ENCODE measurements at regions not wholly inside any gene's neighbourhood (a gene's known extent, or its start where the extent isn't known, plus 50 kb on each side); places are given as distances from the start of the nearest gene placed in this dataset.

DNA sequence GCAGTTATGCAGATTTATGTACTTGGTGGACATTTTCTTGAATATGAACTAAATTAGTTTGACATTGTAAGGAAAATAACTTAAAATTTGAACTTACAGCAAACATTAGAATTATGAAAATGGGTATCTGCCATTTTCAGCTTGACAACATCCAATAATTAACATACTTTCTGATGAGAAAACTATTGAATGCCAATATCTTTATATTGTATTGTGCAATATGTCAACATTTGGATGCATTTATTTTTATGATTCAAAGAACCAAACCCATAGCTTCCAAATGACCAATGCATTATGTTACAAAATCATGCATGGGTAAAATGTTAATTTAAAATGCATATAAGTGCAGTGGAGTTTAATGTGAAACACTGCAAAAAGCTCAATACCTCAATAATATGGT lies 562.5 kb downstream of the TRAM1L1 start:
- no peak overlapping the region for H3K4me2 ChIP-seq (ENCODE audit: low read depth, low read length)
- no peaks in the 10 kb centered on the region for H3K4me1 ChIP-seq (ENCODE audit: insufficient read depth, low read length)
- H3K36me3 ChIP-seq (replicated peaks in 1 of 2; ENCODE audit: control insufficient read depth in 1 of 2, insufficient read depth in 2 of 2, low read length in 2 of 2) = no peaks in the 10 kb centered on the region
- TF ChIP-seq CEBPB (IDR thresholded peaks at IDR 0.05; ENCODE audit: borderline replicate concordance, low read depth, low read length) (peak; percentile 14; the same call in 1 of the 2 replicates), POLR2A (IDR thresholded peaks at IDR 0.05; ENCODE audit: insufficient read depth in 1 of 2, low read depth in 2 of 2, low read length in 2 of 2) (no peak)
- POLR2A ChIA-PET = no interaction called here
- no peaks in the 10 kb centered on the region for H3K79me2 ChIP-seq (ENCODE audit: insufficient read depth, low read length)
- FAIRE-seq = no peak
- CTCF ChIA-PET (ENCODE audit: low intra/inter-chr PET ratio, low total read pairs) = no interaction called here
- no peak overlapping the region for H2AFZ ChIP-seq (ENCODE audit: low read length)
- in situ Hi-C loops (cut with HindIII; ENCODE audit: extremely low pct_ligation_motif_present, low pct_unique_long_range_greater_than_20kb) = no loop called here
- H3K9me3 ChIP-seq (ENCODE audit: low read length) = no peaks in the 10 kb centered on the region
- ATAC-seq = no peak
- no peak overlapping the region for H3K27ac ChIP-seq (ENCODE audit: extremely low read length, insufficient read depth, low read length)
- intact Hi-C loops (cut with micrococcal nuclease; ENCODE audit: unreplicated experiment) = no loop called here
- no peak for DNase-seq (ENCODE audit: low spot score)
- H3K4me3 ChIP-seq (replicated peaks in 1 of 3; ENCODE audit: insufficient read depth in 1 of 3, low read depth in 2 of 3, low read length in 3 of 3) = no peak overlapping the region
- H4K20me1 ChIP-seq (ENCODE audit: insufficient read depth, low read length) = no peaks in the 10 kb centered on the region
- H3K27me3 ChIP-seq (ENCODE audit: control insufficient read depth in 1 of 2, insufficient read depth in 2 of 2, low read length in 2 of 2) = no peaks in the 10 kb centered on the region
- no peak overlapping the region for H3K9ac ChIP-seq (ENCODE audit: insufficient read depth, low read depth, low read length)
- no TSS peak for BruUV-seq (replicated peaks)

DNA sequence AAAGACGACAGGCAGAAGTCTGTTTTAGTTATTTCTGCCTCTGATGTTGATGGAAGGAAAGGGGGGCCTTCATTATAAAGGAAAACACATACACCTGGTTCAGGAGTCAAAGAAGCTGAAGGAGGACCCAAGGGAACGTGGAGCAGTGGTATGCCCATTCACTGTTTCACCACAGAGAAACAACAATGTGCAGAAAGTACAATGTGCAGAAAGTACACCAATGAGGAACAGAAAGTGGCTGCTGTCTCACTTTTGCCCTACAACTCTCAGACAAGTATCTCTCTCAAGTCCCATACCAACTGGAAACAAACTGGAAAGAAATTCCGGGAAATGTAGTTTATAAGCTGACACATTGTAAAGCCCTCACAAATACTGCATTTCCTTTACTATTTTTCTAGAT lies 564.5 kb downstream of the TRAM1L1 start:
- H3K9ac ChIP-seq (ENCODE audit: insufficient read depth, low read depth, low read length) = no peak overlapping the region
- no TSS peak for BruUV-seq (replicated peaks)
- H3K4me2 ChIP-seq (ENCODE audit: low read depth, low read length) = no peak overlapping the region
- DNase-seq (ENCODE audit: low spot score) (no peak), FAIRE-seq (no peak), ATAC-seq (no peak)
- no peaks in the 10 kb centered on the region for H3K36me3 ChIP-seq (replicated peaks in 1 of 2; ENCODE audit: control insufficient read depth in 1 of 2, insufficient read depth in 2 of 2, low read length in 2 of 2)
- H3K9me3 ChIP-seq (ENCODE audit: low read length) = no peaks in the 10 kb centered on the region
- no peak overlapping the region for H3K4me3 ChIP-seq (replicated peaks in 1 of 3; ENCODE audit: insufficient read depth in 1 of 3, low read depth in 2 of 3, low read length in 3 of 3)
- ChIA-PET POLR2A (no interaction called here), CTCF (ENCODE audit: low intra/inter-chr PET ratio, low total read pairs) (no interaction called here)
- intact Hi-C loops (cut with micrococcal nuclease; ENCODE audit: unreplicated experiment) (no loop called here), in situ Hi-C loops (cut with HindIII; ENCODE audit: extremely low pct_ligation_motif_present, low pct_unique_long_range_greater_than_20kb) (no loop called here)
- H4K20me1 ChIP-seq (ENCODE audit: insufficient read depth, low read length) = no peaks in the 10 kb centered on the region
- H3K27me3 ChIP-seq (ENCODE audit: control insufficient read depth in 1 of 2, insufficient read depth in 2 of 2, low read length in 2 of 2) = no peaks in the 10 kb centered on the region
- no peak overlapping the region for H2AFZ ChIP-seq (ENCODE audit: low read length)
- WGBS (ENCODE audit: low lambda C conversion rate) = 1% methylated on average over 3 of the region's 3 CpGs
- no peaks in the 10 kb centered on the region for H3K79me2 ChIP-seq (ENCODE audit: insufficient read depth, low read length)
- TF ChIP-seq MED1 (CRISPR knock-in tag; IDR thresholded peaks at IDR 0.05) (no peak), ZNF720 (CRISPR knock-in tag; IDR thresholded peaks at IDR 0.05) (no peak), ZNF792 (CRISPR knock-in tag; IDR thresholded peaks at IDR 0.05) (no peak)
- TF ChIP-seq, protein P1, sequence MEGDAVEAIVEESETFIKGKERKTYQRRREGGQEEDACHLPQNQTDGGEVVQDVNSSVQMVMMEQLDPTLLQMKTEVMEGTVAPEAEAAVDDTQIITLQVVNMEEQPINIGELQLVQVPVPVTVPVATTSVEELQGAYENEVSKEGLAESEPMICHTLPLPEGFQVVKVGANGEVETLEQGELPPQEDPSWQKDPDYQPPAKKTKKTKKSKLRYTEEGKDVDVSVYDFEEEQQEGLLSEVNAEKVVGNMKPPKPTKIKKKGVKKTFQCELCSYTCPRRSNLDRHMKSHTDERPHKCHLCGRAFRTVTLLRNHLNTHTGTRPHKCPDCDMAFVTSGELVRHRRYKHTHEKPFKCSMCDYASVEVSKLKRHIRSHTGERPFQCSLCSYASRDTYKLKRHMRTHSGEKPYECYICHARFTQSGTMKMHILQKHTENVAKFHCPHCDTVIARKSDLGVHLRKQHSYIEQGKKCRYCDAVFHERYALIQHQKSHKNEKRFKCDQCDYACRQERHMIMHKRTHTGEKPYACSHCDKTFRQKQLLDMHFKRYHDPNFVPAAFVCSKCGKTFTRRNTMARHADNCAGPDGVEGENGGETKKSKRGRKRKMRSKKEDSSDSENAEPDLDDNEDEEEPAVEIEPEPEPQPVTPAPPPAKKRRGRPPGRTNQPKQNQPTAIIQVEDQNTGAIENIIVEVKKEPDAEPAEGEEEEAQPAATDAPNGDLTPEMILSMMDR (CRISPR knock-in tag; IDR thresholded peaks at IDR 0.05) = no peak
- TF ChIP-seq, protein P2, sequence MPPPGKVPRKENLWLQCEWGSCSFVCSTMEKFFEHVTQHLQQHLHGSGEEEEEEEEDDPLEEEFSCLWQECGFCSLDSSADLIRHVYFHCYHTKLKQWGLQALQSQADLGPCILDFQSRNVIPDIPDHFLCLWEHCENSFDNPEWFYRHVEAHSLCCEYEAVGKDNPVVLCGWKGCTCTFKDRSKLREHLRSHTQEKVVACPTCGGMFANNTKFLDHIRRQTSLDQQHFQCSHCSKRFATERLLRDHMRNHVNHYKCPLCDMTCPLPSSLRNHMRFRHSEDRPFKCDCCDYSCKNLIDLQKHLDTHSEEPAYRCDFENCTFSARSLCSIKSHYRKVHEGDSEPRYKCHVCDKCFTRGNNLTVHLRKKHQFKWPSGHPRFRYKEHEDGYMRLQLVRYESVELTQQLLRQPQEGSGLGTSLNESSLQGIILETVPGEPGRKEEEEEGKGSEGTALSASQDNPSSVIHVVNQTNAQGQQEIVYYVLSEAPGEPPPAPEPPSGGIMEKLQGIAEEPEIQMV (CRISPR knock-in tag; IDR thresholded peaks at IDR 0.05; ENCODE audit: low read depth) = no peak
- TF ChIP-seq, protein P3, sequence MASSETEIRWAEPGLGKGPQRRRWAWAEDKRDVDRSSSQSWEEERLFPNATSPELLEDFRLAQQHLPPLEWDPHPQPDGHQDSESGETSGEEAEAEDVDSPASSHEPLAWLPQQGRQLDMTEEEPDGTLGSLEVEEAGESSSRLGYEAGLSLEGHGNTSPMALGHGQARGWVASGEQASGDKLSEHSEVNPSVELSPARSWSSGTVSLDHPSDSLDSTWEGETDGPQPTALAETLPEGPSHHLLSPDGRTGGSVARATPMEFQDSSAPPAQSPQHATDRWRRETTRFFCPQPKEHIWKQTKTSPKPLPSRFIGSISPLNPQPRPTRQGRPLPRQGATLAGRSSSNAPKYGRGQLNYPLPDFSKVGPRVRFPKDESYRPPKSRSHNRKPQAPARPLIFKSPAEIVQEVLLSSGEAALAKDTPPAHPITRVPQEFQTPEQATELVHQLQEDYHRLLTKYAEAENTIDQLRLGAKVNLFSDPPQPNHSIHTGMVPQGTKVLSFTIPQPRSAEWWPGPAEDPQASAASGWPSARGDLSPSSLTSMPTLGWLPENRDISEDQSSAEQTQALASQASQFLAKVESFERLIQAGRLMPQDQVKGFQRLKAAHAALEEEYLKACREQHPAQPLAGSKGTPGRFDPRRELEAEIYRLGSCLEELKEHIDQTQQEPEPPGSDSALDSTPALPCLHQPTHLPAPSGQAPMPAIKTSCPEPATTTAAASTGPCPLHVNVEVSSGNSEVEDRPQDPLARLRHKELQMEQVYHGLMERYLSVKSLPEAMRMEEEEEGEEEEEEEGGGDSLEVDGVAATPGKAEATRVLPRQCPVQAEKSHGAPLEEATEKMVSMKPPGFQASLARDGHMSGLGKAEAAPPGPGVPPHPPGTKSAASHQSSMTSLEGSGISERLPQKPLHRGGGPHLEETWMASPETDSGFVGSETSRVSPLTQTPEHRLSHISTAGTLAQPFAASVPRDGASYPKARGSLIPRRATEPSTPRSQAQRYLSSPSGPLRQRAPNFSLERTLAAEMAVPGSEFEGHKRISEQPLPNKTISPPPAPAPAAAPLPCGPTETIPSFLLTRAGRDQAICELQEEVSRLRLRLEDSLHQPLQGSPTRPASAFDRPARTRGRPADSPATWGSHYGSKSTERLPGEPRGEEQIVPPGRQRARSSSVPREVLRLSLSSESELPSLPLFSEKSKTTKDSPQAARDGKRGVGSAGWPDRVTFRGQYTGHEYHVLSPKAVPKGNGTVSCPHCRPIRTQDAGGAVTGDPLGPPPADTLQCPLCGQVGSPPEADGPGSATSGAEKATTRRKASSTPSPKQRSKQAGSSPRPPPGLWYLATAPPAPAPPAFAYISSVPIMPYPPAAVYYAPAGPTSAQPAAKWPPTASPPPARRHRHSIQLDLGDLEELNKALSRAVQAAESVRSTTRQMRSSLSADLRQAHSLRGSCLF (CRISPR knock-in tag; IDR thresholded peaks at IDR 0.05; ENCODE audit: borderline replicate concordance) = no peak
- H3K27ac ChIP-seq (ENCODE audit: extremely low read length, insufficient read depth, low read length) = no peak overlapping the region
- H3K4me1 ChIP-seq (ENCODE audit: insufficient read depth, low read length) = no peaks in the 10 kb centered on the region

All from HepG2 (cell line).